Fibroblast of lung (primary cell): ENCODE measurements at regions not wholly inside any gene's neighbourhood (a gene's known extent, or its start where the extent isn't known, plus 50 kb on each side); places are given as distances from the start of the nearest gene placed in this dataset.

ENCODE experiments used
- DNase-seq, 2 donors: peaks; one replicate each; pipeline versions ENCODE4 v3.0.0 to v3.0.0-alpha.2; 2010; ENCODE audit warnings: low read depth in 2 of 2
- H2AFZ ChIP-seq: 2 replicates; pipeline ENCODE4 v1.5.1; 2012; ENCODE audit warnings: low read length, control low read depth, inconsistent platforms
- H3K27ac ChIP-seq: 2 replicates; pipeline ENCODE4 v1.5.1; 2011; ENCODE audit warnings: low read length, control low read depth; ENCODE audit not compliant: insufficient read depth
- H3K27me3 ChIP-seq: 2 replicates; pipeline ENCODE4 v1.5.1; 2011; ENCODE audit warnings: mild to moderate bottlenecking, low read length; ENCODE audit not compliant: control insufficient read depth, insufficient read depth
- H3K36me3 ChIP-seq: 2 replicates; pipeline ENCODE4 v1.5.1; 2011; ENCODE audit warnings: low read length; ENCODE audit not compliant: control insufficient read depth, insufficient read depth
- H3K4me1 ChIP-seq: 2 replicates; pipeline ENCODE4 v1.5.1; 2011; ENCODE audit warnings: low read length; ENCODE audit not compliant: control insufficient read depth, insufficient read depth; ENCODE audit errors: extremely low read depth
- H3K4me2 ChIP-seq: 2 replicates; pipeline ENCODE4 v1.5.1; 2011; ENCODE audit warnings: low read length, control low read depth; ENCODE audit not compliant: insufficient read depth; ENCODE audit errors: extremely low read depth
- H3K4me3 ChIP-seq, 4 experiments: fragments of 200-600 bp in 1 of 4; sonication (generic) in 1 of 4; replicated peaks in 1 of 4; 2 replicates each; pipeline ENCODE4 v1.5.1; 2011 to 2016; ENCODE audit warnings: low read length in 4 of 4, low read depth in 3 of 4, mild to moderate bottlenecking in 3 of 4, control low read depth in 2 of 4, inconsistent platforms in 1 of 4, mixed read lengths in 1 of 4; ENCODE audit not compliant: insufficient read depth in 1 of 4; ENCODE audit errors: control extremely low read depth in 1 of 4
- H3K79me2 ChIP-seq: 2 replicates; pipeline ENCODE4 v1.5.1; 2012; ENCODE audit warnings: mild to moderate bottlenecking, low read length, inconsistent platforms; ENCODE audit not compliant: control insufficient read depth, insufficient read depth
- H3K9ac ChIP-seq: 2 replicates; pipeline ENCODE4 v1.5.1; 2011; ENCODE audit warnings: mild to moderate bottlenecking, low read length, control low read depth; ENCODE audit not compliant: insufficient read depth
- H3K9me3 ChIP-seq: 2 replicates; pipeline ENCODE4 v1.5.1; 2012; ENCODE audit warnings: low read depth, low read length; ENCODE audit not compliant: control insufficient read depth, insufficient read depth
- H4K20me1 ChIP-seq: 2 replicates; pipeline ENCODE4 v1.5.1; 2011; ENCODE audit warnings: low read length; ENCODE audit not compliant: control insufficient read depth, insufficient read depth; ENCODE audit errors: extremely low read depth
- CTCF ChIP-seq, 2 donors: IDR thresholded peaks in 1 of 2; conservative IDR thresholded peaks in 1 of 2; 1 replicate in 1 of 2; 2 replicates in 1 of 2; pipeline ENCODE4 v1.5.1; 2011 to 2012; ENCODE audit warnings: low read length in 2 of 2, control low read depth in 1 of 2, inconsistent platforms in 1 of 2, low read depth in 1 of 2, mild to moderate bottlenecking in 1 of 2
- EZH2 ChIP-seq: IDR thresholded peaks from 2 replicates; pipeline ENCODE4 v1.5.1; 2012; ENCODE audit warnings: low read length, control low read depth, mild to moderate bottlenecking; ENCODE audit errors: missing control alignments

DNA sequence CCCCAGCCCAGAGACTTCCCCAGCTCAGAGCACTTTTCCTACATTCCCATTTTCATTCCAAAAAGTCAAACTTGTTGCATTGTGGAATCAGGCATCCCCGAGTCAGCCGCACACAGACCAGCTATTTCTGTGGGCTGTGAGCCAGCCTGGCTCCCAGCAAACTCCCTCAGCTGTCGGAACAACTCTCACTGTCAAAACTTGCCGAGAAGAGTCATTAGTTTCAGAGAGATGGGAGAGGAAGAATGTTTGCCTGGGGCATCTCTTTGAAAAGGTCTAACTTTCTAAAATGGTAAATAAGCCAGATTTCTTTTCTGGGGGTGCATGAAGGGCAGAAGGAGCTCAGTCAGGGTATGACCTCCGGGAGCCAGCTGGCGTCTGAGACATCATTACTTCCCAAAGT lies 280.0 kb downstream of the TMEM114 start:
- no peaks in the 10 kb centered on the region for H4K20me1 ChIP-seq
- H3K27me3 ChIP-seq: no peaks in the 10 kb centered on the region
- no peak overlapping the region for H2AFZ ChIP-seq
- H3K4me2 ChIP-seq: no peak overlapping the region
- TF ChIP-seq CTCF (conservative IDR thresholded peaks at IDR 0.05 in 1 of 2, IDR thresholded peaks at IDR 0.05 in 1 of 2; ENCODE audit: low read depth in 1 of 2, low read length in 2 of 2): no peak
- TF ChIP-seq EZH2: no peak
- H3K9me3 ChIP-seq: no peaks in the 10 kb centered on the region
- no peak overlapping the region for H3K4me3 ChIP-seq
- no peaks in the 10 kb centered on the region for H3K36me3 ChIP-seq
- H3K27ac ChIP-seq: no peak overlapping the region
- no peak overlapping the region for H3K9ac ChIP-seq
- no peaks in the 10 kb centered on the region for H3K4me1 ChIP-seq
- H3K79me2 ChIP-seq: no peaks in the 10 kb centered on the region
- DNase-seq: no peak

- no peak overlapping the region for H3K27ac ChIP-seq
- H3K27me3 ChIP-seq: no peaks in the 10 kb centered on the region
- H3K36me3 ChIP-seq: no peaks in the 10 kb centered on the region
- H2AFZ ChIP-seq: no peak overlapping the region
- no peaks in the 10 kb centered on the region for H3K79me2 ChIP-seq
- no peak overlapping the region for H3K9ac ChIP-seq
- no peak overlapping the region for H3K4me2 ChIP-seq
- no peaks in the 10 kb centered on the region for H3K4me1 ChIP-seq
- TF ChIP-seq EZH2 (no peak), CTCF (conservative IDR thresholded peaks at IDR 0.05 in 1 of 2, IDR thresholded peaks at IDR 0.05 in 1 of 2; ENCODE audit: low read depth in 1 of 2, low read length in 2 of 2) (no peak)
- no peak for DNase-seq
- no peaks in the 10 kb centered on the region for H3K9me3 ChIP-seq
- no peaks in the 10 kb centered on the region for H4K20me1 ChIP-seq
- no peak overlapping the region for H3K4me3 ChIP-seq
These were observed 285.1 kb downstream of the TMEM114 start for GRCh38 chr16:8305201-8305600.

GRCh38 chr16:8299635-8300034 lies 290.7 kb downstream of the TMEM114 start:
- no peak overlapping the region for H3K4me2 ChIP-seq
- DNase-seq: no peak

More at GRCh38 chr16:8299635-8300034, 290.7 kb downstream of the TMEM114 start:
- no peak overlapping the region for H2AFZ ChIP-seq
- H4K20me1 ChIP-seq: no peaks in the 10 kb centered on the region
- H3K9me3 ChIP-seq: no peaks in the 10 kb centered on the region
- no peaks in the 10 kb centered on the region for H3K79me2 ChIP-seq
- H3K4me1 ChIP-seq: no peaks in the 10 kb centered on the region
- H3K36me3 ChIP-seq: no peaks in the 10 kb centered on the region
- no peak overlapping the region for H3K27ac ChIP-seq
- H3K9ac ChIP-seq: no peak overlapping the region
- TF ChIP-seq CTCF (conservative IDR thresholded peaks at IDR 0.05 in 1 of 2, IDR thresholded peaks at IDR 0.05 in 1 of 2; ENCODE audit: low read depth in 1 of 2, low read length in 2 of 2) (no peak), EZH2 (no peak)
- no peaks in the 10 kb centered on the region for H3K27me3 ChIP-seq
- H3K4me3 ChIP-seq: no peak overlapping the region
